Omental fat pad (tissue), 3 donors: ENCODE measurements at regions not wholly inside any gene's neighbourhood (a gene's known extent, or its start where the extent isn't known, plus 50 kb on each side); places are given as distances from the start of the nearest gene placed in this dataset.

Experiments used
- ATAC-seq: fragments of 150-250 bp; one replicate; pipeline ENCODE4 v1.9.1; 2016; ENCODE audit warnings: mild to moderate bottlenecking, moderate library complexity; ENCODE audit not compliant: low FRiP score
- DNase-seq: peaks from one replicate; pipeline ENCODE4 v3.0.0-alpha.2; 2019; ENCODE audit warnings: low spot score
- TF ChIP-seq, protein P1 (sequence below), 3 donors: fragments of 450-650 bp; IDR thresholded peaks; one replicate each; pipeline ENCODE4 v1.5.1; 2016 to 2017; ENCODE audit warnings: antibody characterized with exemption in 3 of 3, mild to moderate bottlenecking in 3 of 3, moderate library complexity in 2 of 3

DNA sequence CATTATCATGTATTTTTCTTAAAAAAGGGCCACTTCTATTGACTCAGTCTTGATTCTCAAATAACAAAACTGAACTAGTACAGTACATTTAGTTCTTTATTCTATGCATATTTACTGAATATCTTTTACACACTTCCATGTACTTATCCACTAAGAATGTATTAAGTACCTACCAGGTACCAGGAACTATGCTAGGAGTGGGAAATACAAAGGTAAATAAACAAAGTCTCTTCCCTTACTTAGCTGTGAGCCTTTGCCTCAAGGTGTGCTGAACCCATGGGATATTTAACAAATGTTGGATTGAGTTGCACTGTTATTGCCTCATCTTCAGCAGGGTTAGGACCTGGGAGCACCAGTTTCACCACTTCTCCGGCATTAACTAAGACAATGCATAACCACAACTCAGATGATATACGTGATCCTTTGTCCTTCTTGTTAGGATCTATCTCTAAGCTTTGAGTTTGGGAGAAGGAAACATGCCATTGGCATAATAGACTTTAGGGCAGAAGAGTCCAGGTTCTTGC lies 533.9 kb downstream of the TFAP2B start:
- DNase-seq (no peak), ATAC-seq (no peak)
- TF ChIP-seq, protein P1, sequence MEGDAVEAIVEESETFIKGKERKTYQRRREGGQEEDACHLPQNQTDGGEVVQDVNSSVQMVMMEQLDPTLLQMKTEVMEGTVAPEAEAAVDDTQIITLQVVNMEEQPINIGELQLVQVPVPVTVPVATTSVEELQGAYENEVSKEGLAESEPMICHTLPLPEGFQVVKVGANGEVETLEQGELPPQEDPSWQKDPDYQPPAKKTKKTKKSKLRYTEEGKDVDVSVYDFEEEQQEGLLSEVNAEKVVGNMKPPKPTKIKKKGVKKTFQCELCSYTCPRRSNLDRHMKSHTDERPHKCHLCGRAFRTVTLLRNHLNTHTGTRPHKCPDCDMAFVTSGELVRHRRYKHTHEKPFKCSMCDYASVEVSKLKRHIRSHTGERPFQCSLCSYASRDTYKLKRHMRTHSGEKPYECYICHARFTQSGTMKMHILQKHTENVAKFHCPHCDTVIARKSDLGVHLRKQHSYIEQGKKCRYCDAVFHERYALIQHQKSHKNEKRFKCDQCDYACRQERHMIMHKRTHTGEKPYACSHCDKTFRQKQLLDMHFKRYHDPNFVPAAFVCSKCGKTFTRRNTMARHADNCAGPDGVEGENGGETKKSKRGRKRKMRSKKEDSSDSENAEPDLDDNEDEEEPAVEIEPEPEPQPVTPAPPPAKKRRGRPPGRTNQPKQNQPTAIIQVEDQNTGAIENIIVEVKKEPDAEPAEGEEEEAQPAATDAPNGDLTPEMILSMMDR (IDR thresholded peaks at IDR 0.05) = no peak

DNA sequence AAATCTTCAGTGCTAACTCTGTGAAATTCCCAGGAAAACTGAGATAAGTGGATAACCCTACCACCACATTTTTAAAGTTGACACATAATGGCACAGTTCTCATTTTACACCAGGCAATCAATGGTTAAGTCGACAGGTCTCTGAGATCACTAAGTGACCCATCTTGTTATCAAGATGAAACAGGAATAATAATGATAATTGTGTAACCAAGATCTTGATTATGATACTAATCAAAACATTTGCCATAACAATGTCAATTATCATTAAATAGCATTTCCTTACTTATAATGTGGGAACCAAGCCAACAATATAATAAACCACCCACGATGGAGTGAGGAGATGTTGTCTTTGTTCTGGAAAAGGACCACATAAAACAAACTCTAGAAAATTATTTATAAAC lies 541.6 kb downstream of the TFAP2B start:
- ATAC-seq = no peak

DNA sequence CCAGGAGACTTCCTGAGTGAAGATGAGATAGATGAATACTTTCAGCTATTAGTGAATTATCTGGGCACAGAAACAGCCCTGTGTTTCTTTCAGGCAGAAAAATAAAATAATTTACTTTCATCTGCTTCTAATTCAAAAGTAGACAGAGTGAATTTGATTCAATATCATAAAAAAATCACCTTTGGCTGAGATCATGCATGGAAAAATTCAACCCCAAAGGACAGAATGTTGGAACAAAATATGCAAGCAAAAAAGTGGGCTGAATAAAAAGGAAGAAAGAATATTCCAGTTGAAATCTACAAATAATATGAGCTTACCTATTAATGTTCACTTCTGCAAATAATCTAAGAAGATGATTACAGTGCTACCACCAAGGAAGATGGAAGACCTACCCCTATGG lies 546.9 kb downstream of the TFAP2B start:
- DNase-seq (no peak), ATAC-seq (no peak)
- TF ChIP-seq, protein P1 (IDR thresholded peaks at IDR 0.05) = no peak

More for the DNA sequence above, 541.6 kb downstream of the TFAP2B start:
- no peak for DNase-seq
- TF ChIP-seq, protein P1 (IDR thresholded peaks at IDR 0.05) = no peak

DNA sequence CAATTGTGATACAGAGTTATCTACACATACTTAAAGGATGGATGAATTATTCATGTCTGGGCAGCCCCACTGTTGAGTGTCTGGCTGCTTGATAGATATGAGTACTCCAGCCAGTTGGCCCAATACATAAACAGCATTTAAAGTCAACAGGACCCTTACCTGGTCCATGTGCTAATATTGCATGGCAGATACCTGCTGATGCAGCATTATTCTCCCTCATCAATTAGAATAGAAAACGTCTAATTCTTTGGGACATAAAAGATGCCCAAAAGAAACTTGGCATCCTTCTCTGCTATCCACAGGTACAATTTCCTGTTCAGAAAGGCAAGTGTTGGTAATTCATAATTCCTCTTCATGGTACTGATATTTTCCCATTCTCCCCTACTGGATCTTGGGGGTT lies 550.8 kb downstream of the TFAP2B start:
- DNase-seq (no peak), ATAC-seq (no peak)
- TF ChIP-seq, protein P1 (IDR thresholded peaks at IDR 0.05) = no peak

DNA sequence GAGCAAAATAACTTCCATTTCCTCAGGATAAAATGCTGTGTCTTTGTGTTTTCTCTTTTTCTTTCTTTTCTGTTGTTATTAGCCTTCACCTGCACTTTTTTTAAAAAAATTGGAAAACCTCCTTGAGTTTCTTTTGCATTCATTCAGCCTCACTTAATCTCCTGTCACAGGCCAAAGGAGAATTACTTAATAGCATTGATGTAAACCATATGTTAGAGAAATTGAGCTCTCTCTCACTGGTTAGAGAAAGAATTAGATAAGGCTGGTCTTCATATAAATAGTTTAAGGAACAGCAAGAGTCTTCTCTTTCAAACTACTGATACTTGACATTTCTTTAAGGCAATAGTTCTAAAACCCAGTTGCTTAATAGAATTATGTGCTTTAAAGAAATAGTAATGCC lies 564.2 kb downstream of the TFAP2B start:
- ATAC-seq = no peak
- TF ChIP-seq, protein P1 (IDR thresholded peaks at IDR 0.05) = no peak
- DNase-seq = no peak

DNA sequence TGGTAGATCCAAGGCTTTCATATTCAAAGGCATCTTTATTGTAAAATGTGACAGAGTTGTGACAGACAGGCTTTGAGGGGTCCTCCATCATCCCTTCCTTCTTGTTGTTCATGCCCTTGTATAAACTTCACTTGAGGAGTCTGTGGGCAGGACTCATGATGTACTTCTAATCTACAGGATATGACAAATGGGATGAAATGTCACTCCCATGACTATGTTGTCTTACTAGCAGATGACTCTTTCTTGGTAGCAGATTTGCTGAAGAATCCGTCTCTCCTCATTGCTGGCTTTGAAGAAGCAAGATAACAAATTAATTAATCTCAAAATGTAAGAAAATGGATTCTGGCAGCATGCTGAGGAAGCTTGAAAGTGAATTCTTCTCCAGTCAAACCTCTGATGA lies 566.1 kb downstream of the TFAP2B start:
- ATAC-seq (no peak), DNase-seq (no peak)
- TF ChIP-seq, protein P1 (IDR thresholded peaks at IDR 0.05) = no peak

DNA sequence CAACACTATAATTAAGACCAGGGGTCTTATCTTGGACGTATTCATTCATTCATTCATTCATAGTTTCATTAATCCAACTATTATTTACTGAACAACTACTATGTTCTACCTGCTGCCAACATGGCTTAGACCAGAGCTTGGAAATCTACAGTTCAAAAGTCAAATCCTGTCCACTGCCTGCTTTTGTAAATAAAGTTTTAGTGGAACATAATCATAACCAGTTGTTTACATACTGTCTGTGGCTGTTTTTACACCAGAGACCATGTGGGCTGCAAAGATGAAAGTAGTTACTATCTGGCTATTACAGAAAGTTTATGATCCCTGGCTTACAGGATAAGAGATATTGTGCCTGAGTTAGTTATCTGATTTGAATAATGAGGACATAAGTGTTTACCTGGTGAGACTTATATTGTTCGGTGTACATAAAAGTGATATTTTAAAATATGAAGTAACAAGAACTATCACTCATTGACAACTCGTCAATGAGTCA lies 567.7 kb downstream of the TFAP2B start:
- TF ChIP-seq, protein P1 (IDR thresholded peaks at IDR 0.05) = no peak
- DNase-seq = no peak
- no peak for ATAC-seq
